Hepatocyte (in vitro differentiated cells): ENCODE measurements at regions not wholly inside any gene's neighbourhood (a gene's known extent, or its start where the extent isn't known, plus 50 kb on each side); places are given as distances from the start of the nearest gene placed in this dataset.

ENCODE experiments used
- EZH2 ChIP-seq: fragments of 200-600 bp; sonication (generic); IDR thresholded peaks from 2 replicates; pipeline ENCODE4 v1.6.1; 2016; ENCODE audit warnings: antibody characterized with exemption, mild to moderate bottlenecking, borderline replicate concordance
- TF ChIP-seq, protein P1 (sequence below): fragments of 200-600 bp; sonication (generic); IDR thresholded peaks from 2 replicates; pipeline ENCODE4 v1.5.1; 2016; ENCODE audit warnings: antibody characterized with exemption, mild to moderate bottlenecking; ENCODE audit not compliant: poor library complexity

DNA sequence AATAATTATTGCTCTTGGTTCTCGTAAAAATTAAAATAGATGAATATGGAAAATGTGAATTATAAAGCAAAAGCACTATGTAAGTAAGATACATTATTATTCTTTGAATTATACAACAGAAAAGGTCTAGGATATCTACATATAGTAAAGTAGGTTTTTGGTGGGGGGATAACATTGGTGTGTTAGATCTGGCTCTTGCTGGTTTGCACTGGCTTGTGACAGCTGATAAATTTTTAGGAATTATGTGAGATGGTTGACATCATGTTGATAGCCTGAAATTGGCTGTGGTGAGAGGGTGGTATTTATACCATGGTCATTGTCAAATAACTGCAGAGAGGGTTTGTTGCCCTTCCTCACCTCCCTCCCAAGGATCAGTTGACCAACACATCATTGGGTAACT, 50.7 kb upstream of the BTG1 start:
- TF ChIP-seq, protein P1, sequence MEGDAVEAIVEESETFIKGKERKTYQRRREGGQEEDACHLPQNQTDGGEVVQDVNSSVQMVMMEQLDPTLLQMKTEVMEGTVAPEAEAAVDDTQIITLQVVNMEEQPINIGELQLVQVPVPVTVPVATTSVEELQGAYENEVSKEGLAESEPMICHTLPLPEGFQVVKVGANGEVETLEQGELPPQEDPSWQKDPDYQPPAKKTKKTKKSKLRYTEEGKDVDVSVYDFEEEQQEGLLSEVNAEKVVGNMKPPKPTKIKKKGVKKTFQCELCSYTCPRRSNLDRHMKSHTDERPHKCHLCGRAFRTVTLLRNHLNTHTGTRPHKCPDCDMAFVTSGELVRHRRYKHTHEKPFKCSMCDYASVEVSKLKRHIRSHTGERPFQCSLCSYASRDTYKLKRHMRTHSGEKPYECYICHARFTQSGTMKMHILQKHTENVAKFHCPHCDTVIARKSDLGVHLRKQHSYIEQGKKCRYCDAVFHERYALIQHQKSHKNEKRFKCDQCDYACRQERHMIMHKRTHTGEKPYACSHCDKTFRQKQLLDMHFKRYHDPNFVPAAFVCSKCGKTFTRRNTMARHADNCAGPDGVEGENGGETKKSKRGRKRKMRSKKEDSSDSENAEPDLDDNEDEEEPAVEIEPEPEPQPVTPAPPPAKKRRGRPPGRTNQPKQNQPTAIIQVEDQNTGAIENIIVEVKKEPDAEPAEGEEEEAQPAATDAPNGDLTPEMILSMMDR: no peak
- no peak for TF ChIP-seq EZH2
